ENCODE measurements at regions not wholly inside any gene's neighbourhood (a gene's known extent, or its start where the extent isn't known, plus 50 kb on each side); places are given as distances from the start of the nearest gene placed in this dataset.

DNA sequence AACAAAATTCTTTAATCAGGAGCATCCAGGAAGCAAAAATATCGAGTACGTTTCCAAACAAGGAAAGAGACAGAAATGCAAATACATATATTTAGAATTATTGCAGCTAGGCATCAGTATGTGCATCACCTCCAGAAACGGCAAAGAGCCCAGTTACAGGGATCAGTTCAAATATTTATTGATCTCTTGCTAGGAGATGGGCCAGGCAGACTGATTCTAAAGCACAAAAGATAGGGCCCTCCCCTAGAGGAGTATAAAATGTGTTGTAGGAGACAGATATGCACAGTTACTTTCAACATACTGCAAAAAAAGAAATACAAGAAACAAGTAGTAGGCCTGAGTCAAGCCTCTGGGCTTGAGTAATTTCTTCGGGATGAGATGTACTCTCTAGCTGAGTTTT is 80.7 kb upstream of the NHSL1 start:
- DNase-seq = no peak

- DNase-seq = no peak
Measured at GRCh38 chr6:138580801-138581200, 81.5 kb upstream of the NHSL1 start.

DNA sequence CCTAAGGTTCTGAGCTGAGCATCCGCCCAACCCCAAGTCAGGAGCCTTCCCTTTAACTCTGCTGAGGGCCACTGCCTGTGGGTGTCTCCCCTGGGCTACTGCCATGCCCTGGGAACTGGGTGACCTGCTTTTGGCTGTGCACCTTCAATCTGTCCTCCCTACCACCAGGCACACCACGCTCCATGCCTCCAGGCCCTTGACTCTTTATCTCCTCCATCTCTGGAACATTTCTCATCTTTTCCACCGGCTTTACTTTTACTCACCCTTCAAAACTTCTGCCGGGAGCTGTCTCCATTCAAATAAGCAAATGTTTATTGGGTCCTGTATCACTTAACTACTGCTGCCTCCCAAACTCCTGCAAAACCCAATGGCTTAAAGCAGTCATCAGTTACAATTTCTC is 83.3 kb upstream of the NHSL1 start:
- DNase-seq = no peak

DNA sequence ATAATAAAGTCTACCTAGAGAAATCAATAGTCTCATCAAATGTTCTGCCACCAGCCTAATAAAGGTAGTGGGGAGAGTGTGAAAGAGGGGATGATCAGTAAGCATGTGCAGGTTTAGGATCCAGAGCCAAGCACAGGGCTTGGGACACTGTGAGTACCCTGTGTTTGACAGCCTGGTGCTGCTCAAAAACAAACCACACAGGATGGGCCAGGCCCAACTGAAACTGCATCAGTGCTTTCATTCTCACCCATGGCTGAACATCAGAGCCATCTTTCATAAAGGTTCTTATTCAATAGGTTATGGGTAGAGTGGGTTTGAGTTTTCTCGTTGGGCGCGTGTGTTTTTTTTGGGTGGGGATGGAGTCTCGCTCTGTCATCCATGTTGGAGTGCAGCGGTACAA is 87.3 kb upstream of the NHSL1 start:
- DNase-seq = no peak

DNA sequence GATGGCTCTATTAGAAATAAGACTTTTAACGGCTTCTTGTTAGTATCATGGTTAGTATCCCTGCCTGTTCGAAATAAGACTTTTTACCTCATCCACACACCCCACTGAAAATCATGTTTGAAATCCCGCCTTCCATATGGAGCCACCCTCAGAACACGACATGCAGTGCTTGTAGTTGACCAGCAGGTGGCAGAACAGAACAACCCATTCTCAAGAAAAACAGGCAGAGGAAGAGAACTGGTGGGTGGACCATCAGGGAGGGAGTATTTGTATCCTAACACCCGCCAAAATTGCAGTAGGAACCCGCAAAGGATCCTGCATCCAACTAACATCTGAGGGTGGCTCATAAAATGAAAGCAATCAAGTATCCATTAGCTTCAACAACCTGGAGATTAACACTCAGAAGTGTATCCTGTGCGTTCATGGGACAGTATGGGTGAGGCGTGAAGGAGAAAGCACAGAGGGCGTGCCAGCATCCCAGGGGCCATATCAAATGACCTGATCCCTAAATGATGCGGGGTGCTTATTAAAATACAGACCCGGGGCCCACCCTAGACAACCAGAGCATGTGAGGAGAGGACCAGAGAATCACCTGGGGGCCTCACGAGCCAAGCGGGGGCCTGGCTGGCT is 89.6 kb upstream of the NHSL1 start:
- DNase-seq = peak; percentile 69 to 72

DNA sequence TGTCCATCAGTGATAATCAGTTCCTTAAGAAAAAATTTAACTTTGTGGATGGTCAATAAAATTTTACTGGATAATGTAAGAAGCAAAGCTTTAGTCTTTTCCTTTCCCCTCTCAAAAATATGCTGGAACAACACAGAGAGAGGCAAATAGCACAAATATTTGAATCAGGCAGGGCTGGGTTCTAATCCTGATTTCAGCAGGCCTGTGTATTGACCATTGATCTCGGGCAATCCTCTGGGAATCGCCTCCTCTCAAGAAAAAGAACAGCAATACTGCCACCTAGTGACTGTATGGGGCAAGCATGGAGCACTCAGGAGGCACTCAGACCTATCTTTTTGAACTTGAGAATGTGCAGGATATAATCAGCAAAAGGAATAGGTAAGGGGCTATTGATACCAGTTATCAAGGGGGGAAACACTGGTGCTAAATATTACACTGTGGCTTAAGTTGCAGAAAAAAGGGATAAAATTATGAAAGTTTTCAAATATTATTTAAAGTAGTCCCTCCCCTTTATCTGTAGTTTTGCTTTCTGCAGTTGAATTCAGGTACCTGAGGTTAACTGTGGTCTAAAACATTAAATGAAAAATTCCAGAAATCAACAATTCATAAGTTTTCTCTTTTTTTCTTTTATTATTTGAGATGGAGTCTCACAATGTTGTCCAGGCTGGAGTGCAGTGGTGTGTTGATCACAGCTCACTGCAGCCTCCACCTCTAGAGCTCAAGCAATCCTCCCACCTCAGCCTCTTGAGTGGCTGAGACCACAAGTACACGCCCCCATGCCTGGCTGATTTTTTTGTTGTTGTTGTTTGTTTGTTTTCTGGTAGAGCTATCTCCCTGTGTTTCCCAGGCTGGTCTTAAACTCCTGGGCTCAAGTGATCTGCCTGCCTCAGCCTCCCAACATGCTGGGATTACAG is 91.8 kb upstream of the NHSL1 start:
- peak; percentile 48 to 55 for DNase-seq

GRCh38 chr6:138592749-138593123 is 93.4 kb upstream of the NHSL1 start:
- no peak for DNase-seq

DNA sequence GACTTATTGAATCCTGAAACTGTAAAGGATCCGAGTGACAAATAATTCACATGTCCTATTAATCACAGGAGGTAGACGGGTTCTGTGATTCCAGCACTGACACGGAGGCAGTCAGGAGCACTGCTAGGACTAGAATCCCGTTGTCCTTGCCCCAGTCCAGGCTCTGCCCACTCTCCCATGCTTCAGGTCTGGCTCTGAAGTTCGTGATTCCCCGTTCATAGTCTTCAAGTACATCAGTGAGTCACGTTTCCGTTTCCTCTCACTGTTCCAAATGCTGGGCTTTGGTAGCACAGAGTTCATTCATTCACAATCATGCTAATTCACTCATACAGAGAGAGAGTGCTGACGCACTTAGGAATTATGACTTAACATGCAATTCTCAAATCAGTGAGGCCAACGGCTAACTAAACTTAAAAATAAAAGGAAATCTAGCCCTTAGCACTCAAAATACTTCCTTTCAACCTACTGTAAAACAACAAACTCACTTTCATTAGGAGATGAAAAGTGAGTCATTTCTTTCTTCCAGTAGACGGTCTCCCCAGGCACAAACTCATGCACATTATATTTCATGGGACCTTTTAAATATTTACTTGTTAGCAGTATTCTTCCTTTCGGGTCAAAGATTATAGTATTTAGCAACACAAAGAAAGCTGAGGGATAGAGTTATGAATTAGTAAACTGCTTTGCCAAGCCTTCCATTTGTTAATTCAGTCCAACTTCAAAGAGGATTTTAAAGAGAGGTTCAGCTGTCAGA is 94.0 kb upstream of the NHSL1 start:
- DNase-seq = peak; percentile 52 to 56

DNA sequence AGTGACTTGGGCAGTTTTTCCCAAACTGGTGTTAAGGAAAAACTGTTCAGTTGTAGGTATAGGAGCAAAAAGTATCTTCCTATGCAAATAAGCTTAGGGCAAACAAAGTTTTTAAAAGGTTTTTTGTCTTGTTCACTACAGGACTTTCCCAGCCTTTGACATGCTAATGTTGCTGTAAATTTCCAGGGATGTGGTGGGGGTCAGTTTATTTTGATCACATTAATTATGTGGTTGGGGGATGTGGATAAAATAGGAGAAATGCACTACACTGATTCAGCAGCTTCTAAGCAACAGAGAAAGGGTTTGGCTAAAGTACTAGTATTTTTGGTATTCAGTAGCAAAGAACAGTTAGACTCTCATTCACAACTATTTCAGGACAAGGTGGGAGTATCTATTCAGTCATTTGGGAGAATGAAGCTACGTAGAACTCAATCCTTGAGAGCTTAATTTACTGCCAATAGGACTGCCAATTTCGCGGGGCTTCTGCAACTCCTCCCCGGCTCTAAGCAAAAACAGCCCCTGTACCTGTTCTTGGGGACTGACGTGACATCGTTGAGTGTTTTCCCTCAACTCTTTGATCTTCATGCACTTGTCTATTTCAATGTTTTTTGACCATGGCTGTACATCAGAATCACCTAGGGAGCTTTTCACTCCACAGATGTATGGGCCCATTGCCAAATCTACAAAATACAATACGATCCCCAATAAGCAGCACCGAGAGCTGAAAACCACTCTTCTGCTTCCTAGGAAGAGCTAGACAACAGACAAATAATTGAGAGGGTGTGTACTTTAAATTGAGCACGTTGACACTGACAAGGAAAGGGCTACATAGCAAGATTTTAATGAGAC is 94.8 kb upstream of the NHSL1 start:
- no peak for DNase-seq

- DNase-seq = no peak
Measured at GRCh38 chr6:138594758-138595140, 95.5 kb upstream of the NHSL1 start.

DNA sequence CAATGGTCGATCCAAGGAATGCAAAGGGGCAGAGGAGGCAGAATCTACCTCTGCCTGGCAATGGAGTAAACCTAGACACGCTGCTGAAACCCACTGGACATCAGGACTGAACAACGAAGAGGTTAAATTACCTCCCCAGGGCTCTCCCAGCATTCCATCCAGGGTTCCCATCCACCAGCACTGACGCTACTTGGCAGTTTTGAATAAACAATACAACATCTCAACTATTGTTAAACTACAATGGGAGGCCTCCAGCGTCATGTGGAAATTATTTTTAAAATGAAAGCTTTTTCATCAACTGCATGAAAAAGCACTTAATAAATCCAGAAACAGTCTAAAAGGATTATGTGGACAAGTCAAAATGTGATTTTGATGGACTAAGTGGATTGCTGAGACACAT is 96.8 kb upstream of the NHSL1 start:
- DNase-seq = no peak

- no peak for DNase-seq
Measured at GRCh38 chr6:138596591-138596990, 97.3 kb upstream of the NHSL1 start.

- DNase-seq = no peak
Measured at GRCh38 chr6:138597336-138597735, 98.0 kb upstream of the NHSL1 start.

GRCh38 chr6:138598562-138599173 is 99.4 kb upstream of the NHSL1 start:
- no peak for DNase-seq

DNA sequence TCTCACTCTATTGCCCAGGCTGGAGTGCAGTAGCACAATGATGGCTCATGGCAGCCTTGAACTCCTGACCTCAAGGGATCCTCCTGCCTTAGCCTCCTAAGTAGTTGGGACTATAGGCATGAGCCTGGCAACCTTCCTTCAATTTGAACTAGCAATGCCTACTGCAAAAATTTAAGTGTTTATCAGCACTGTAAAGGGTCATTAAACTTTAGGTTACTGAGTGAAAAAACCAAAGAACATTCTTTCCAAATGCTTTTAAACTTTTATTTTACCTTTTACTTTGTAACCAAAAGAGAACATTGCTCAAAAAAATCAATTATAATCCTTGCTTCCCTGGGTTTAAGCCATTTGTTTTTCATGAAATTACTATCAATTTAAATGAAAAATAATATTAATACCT is 101.0 kb upstream of the NHSL1 start:
- DNase-seq = no peak

- DNase-seq = no peak
Measured at GRCh38 chr6:138600726-138601125, 101.4 kb upstream of the NHSL1 start.

DNA sequence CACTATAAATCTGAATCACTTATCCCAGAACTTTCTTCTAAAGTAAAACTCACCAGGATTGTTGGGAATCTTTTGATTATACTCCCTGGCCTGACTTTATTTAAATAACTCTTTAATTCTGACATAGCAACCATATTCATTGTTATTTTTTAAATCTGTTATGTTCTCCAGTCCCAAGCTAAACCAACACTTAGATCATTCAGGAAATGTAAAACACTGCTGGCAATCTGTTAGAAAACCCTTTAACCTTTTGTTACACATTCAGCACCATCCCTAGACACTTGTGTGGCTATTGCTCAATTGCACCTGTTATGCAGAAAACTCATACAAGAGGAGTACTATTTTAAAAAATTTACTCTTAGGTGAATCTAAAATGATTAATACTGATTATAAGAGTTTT is 101.8 kb upstream of the NHSL1 start:
- no peak for DNase-seq

DNA sequence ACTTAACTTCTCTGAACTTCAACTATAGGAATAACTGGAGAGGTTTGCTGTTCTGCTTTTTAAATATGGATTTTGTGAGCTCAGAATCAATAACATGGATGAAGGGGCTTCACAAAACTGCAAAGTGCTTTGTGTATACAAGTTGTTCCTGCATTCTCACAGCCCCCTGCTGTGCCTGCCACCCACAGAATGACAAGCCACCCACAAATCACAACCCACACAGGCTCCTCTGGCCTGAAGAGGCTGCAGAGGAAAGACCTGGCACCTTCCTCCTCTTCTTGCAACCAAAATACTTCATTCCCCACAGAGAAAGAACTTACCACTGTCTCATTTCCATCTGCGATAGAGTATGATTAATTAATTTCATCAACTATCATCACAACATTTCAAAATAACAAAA is 106.7 kb upstream of the NHSL1 start:
- DNase-seq = no peak

GRCh38 chr6:138607478-138608433 is 108.5 kb upstream of the NHSL1 start:
- no peak for DNase-seq

GRCh38 chr6:138608896-138609295 is 109.6 kb upstream of the NHSL1 start:
- no peak for DNase-seq

DNA sequence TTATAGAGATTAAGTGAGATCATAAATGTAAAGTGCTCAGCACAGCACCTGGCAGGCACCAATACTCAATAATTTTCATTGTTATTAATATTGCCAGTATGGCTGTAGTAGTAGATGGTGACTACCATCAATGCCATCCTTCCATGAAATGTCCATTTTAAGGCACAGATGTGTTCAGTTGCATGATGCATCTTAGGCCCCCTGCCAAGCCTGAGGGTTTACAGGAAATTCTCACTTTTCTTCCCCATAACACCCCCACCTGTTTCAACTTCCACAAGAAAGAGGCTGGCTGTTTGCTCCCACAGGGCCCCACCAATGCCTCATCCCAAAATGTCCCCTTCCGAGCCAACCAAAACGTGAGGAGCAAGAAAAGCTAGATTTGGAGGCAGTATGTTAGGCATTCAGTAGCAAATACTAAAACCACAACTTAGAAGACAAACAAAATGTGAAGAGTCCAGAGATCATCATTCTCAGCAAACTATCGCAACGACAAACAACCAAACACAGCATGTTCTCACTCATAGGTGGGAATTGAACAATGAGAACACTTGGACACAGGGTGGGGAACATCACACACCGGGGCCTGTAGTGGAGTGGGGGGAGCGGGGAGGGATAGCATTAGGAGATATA is 110.6 kb upstream of the NHSL1 start:
- no peak for DNase-seq

All from activated T-cell treated with anti-CD3 and anti-CD28 coated beads, Interleukin-2, amount 50 U/mL, for 48 hours (primary cell).